IMR-90 (cell line): ENCODE measurements at regions not wholly inside any gene's neighbourhood (a gene's known extent, or its start where the extent isn't known, plus 50 kb on each side); places are given as distances from the start of the nearest gene placed in this dataset.

Source experiments
- ATAC-seq: fragments of 200-7000 bp; cut with Tn5 transposase; 2 replicates; pipeline ENCODE4 v1.9.1; 2020; ENCODE audit warnings: low read depth, mild to moderate bottlenecking, moderate library complexity
- BruUV-seq: library from RNA; stranded (reverse); fragments of 400-500 nt; replicated peaks from 2 replicates; lab custom pipeline; 2021; lab: Mats Ljungman, UMichigan
- CTCF ChIA-PET: fragments of 300-600 bp; formaldehyde crosslinking; extraction: SDS; loops from one replicate; lab custom pipeline; 2021; ENCODE audit warnings: antibody characterized with exemption; lab: Yijun Ruan, JAX
- POLR2A ChIA-PET: fragments of 300-600 bp; sonication (Branson Sonifier 250); formaldehyde crosslinking; loops from one replicate; lab custom pipeline; 2022; ENCODE audit warnings: antibody characterized with exemption; ENCODE audit not compliant: unreplicated experiment; lab: Charles Lee
- DNase-seq: peaks from one replicate; pipeline ENCODE4 v3.0.0; 2013
- H2AFZ ChIP-seq: replicated peaks from 2 replicates; pipeline ENCODE3; 2013; ENCODE audit warnings: low read length, mild to moderate bottlenecking; ENCODE audit not compliant: poor library complexity
- H2AK5ac ChIP-seq: 2 replicates; pipeline ENCODE4 v1.6.1; 2013; ENCODE audit warnings: low read depth, low read length, inconsistent platforms
- H2AK9ac ChIP-seq: replicated peaks from 2 replicates; pipeline ENCODE3; 2013; ENCODE audit warnings: mild to moderate bottlenecking, low read depth, low read length, moderate library complexity; ENCODE audit not compliant: poor library complexity
- H2BK120ac ChIP-seq: 2 replicates; pipeline ENCODE4 v1.6.1; 2013; ENCODE audit warnings: low read depth, low read length, inconsistent platforms
- H2BK15ac ChIP-seq: 3 replicates; pipeline ENCODE4 v1.6.1; 2013; ENCODE audit warnings: low read depth, low read length, inconsistent platforms
- H2BK20ac ChIP-seq: 2 replicates; pipeline ENCODE4 v1.6.1; 2013; ENCODE audit warnings: low read depth, mild to moderate bottlenecking, inconsistent platforms, low read length, moderate library complexity
- H2BK5ac ChIP-seq: 2 replicates; pipeline ENCODE4 v1.6.1; 2013; ENCODE audit warnings: mild to moderate bottlenecking, low read depth, low read length, inconsistent platforms; ENCODE audit not compliant: poor library complexity, severe bottlenecking
- H3K14ac ChIP-seq: replicated peaks from 2 replicates; pipeline ENCODE4 v1.6.1; 2013; ENCODE audit warnings: low read depth, low read length, inconsistent platforms
- H3K18ac ChIP-seq: 2 replicates; pipeline ENCODE4 v1.6.1; 2013; ENCODE audit warnings: low read depth, low read length, control low read depth
- H3K23ac ChIP-seq: 2 replicates; pipeline ENCODE4 v1.6.1; 2013; ENCODE audit warnings: low read depth, low read length, inconsistent platforms
- H3K27ac ChIP-seq: 2 replicates; pipeline ENCODE4 v1.5.1; 2013; ENCODE audit warnings: mild to moderate bottlenecking, control low read depth, low read length; ENCODE audit not compliant: insufficient read depth
- H3K27me3 ChIP-seq: 2 replicates; pipeline ENCODE4 v1.6.1; 2013; ENCODE audit warnings: low read length; ENCODE audit not compliant: control insufficient read depth, insufficient read depth
- H3K36me3 ChIP-seq: 2 replicates; pipeline ENCODE4 v1.6.1; 2013; ENCODE audit warnings: low read length, mixed read lengths; ENCODE audit not compliant: control insufficient read depth, insufficient read depth
- H3K4ac ChIP-seq: 2 replicates; pipeline ENCODE4 v1.6.1; 2013; ENCODE audit warnings: low read depth, low read length, inconsistent platforms
- H3K4me1 ChIP-seq: 2 replicates; pipeline ENCODE4 v1.6.1; 2013; ENCODE audit warnings: low read length, mixed read lengths; ENCODE audit not compliant: control insufficient read depth, insufficient read depth
- H3K4me2 ChIP-seq: 2 replicates; pipeline ENCODE4 v1.6.1; 2013; ENCODE audit warnings: low read depth, mild to moderate bottlenecking, control low read depth, low read length, moderate library complexity
- H3K4me3 ChIP-seq: 2 replicates; pipeline ENCODE4 v1.5.1; 2013; ENCODE audit warnings: low read depth, mild to moderate bottlenecking, control low read depth, low read length, moderate library complexity; ENCODE audit not compliant: insufficient read depth
- H3K56ac ChIP-seq: 2 replicates; pipeline ENCODE4 v1.6.1; 2013; ENCODE audit warnings: low read length, inconsistent platforms; ENCODE audit not compliant: insufficient read depth; ENCODE audit errors: extremely low read depth
- H3K79me1 ChIP-seq, 2 experiments: 2 replicates each; pipeline ENCODE4 v1.6.1; 2013; ENCODE audit warnings: low read length in 2 of 2, inconsistent platforms in 1 of 2, low read depth in 1 of 2
- H3K9ac ChIP-seq: 2 replicates; pipeline ENCODE4 v1.6.1; 2013; ENCODE audit warnings: low read depth, low read length, control low read depth
- H3K9me1 ChIP-seq: 2 replicates; pipeline ENCODE4 v1.6.1; 2013; ENCODE audit warnings: low read length, inconsistent platforms; ENCODE audit not compliant: insufficient read depth
- H3K9me3 ChIP-seq: 2 replicates; pipeline ENCODE4 v1.6.1; 2013; ENCODE audit warnings: low read length; ENCODE audit not compliant: control insufficient read depth, insufficient read depth
- H4K20me1 ChIP-seq: 2 replicates; pipeline ENCODE4 v1.6.1; 2013; ENCODE audit warnings: low read length, inconsistent platforms; ENCODE audit not compliant: insufficient read depth
- H4K5ac ChIP-seq: 2 replicates; pipeline ENCODE4 v1.6.1; 2013; ENCODE audit warnings: mild to moderate bottlenecking, low read depth, low read length, control low read depth
- H4K8ac ChIP-seq, 2 experiments: 2 replicates each; pipeline ENCODE4 v1.6.1; 2013; ENCODE audit warnings: low read depth in 2 of 2, low read length in 2 of 2, control low read depth in 1 of 2, inconsistent platforms in 1 of 2
- H4K91ac ChIP-seq: 2 replicates; pipeline ENCODE4 v1.6.1; 2013; ENCODE audit warnings: low read depth, low read length, inconsistent platforms; ENCODE audit not compliant: insufficient read depth
- CTCF ChIP-seq: conservative IDR thresholded peaks from 2 replicates; pipeline ENCODE4 v1.5.1; 2012; ENCODE audit warnings: mild to moderate bottlenecking, low read depth, low read length, improper control_type of control experiment
- SMC3 ChIP-seq: fragments of 150-350 bp; IDR thresholded peaks from 2 replicates; pipeline ENCODE4 v1.6.1; 2016; ENCODE audit warnings: low read depth, mild to moderate bottlenecking, antibody characterized with exemption, low read length, moderate library complexity
- WGBS, 2 experiments: methylation state at CpG; one replicate each; pipeline versions ENCODE4 v1.1.5 to v1.1.7; 2013; ENCODE audit warnings: missing lambda C conversion rate in 2 of 2; ENCODE audit not compliant: insufficient read length in 1 of 2; ENCODE audit errors: extremely low coverage in 2 of 2; 5-methylcytosine and 5-hydroxymethylcytosine counted together
- dilution Hi-C: fragments of 300-500 bp; cut with HindIII; formaldehyde crosslinking; loops from one replicate; pipeline ENCODE4 v1.14.3; 2018; ENCODE audit warnings: low sequenced_read_pairs; ENCODE audit not compliant: unreplicated experiment
- in situ Hi-C: fragments of 300-500 bp; cut with MboI; formaldehyde crosslinking; loops from 3 replicates; pipeline ENCODE4 v1.14.3; 2019; ENCODE audit warnings: low sequenced_read_pairs, inconsistent platforms, mixed read lengths
- intact Hi-C: fragments of 100-400 bp; cut with micrococcal nuclease; formaldehyde crosslinking; loops from 2 replicates; pipeline ENCODE4 v1.10.0; 2022

- Histone ChIP-seq H3K9me1 (no peaks in the 10 kb centered on the region), H3K27me3 (no peaks in the 10 kb centered on the region), H3K9ac (no peak overlapping the region), H4K91ac (no peak overlapping the region), H3K4me2 (no peak overlapping the region), H3K23ac (no peak overlapping the region), H3K27ac (no peak overlapping the region), H2AFZ (no peak overlapping the region), H3K56ac (no peak overlapping the region), H2AK9ac (no peak overlapping the region), H3K36me3 (no peaks in the 10 kb centered on the region), H2BK5ac (no peak overlapping the region), H4K5ac (no peak overlapping the region), H3K18ac (no peak overlapping the region), H2BK15ac (no peak overlapping the region), H2BK20ac (no peak overlapping the region), H3K4me3 (no peak overlapping the region), H4K8ac (no peak overlapping the region), H3K4me1 (no peaks in the 10 kb centered on the region), H3K4ac (no peak overlapping the region), H3K14ac (no peak overlapping the region), H2BK120ac (no peak overlapping the region), H3K9me3 (peaks cover 13% of the 10 kb centered on the region), H3K79me1 (no peaks in the 10 kb centered on the region), H4K20me1 (no peaks in the 10 kb centered on the region), H2AK5ac (no peak overlapping the region)
- no CpG with 5 or more reads among the region's 9 CpGs for WGBS, 2 experiments
- in situ Hi-C loops (no loop called here), dilution Hi-C loops (no loop called here), intact Hi-C loops (no loop called here)
- no peak for DNase-seq
- ChIA-PET POLR2A (no interaction called here), CTCF (no interaction called here)
- no peak for ATAC-seq
- TF ChIP-seq SMC3: no peak
- no peak for TF ChIP-seq CTCF
- no TSS peak for BruUV-seq
Measured at GRCh38 chrX:1933964-1934363, 319.1 kb downstream of the ASMT start.
